Cardiac fibroblast (primary cell): ENCODE measurements at regions not wholly inside any gene's neighbourhood (a gene's known extent, or its start where the extent isn't known, plus 50 kb on each side); places are given as distances from the start of the nearest gene placed in this dataset.

Experiments
- DNase-seq, 2 donors: peaks; one replicate each; pipeline versions ENCODE4 v3.0.0 to v3.0.0-alpha.2; 2010; ENCODE audit warnings: low read depth in 2 of 2
- H3K4me3 ChIP-seq, 2 donors: replicated peaks in 1 of 2; 1 replicate in 1 of 2; 2 replicates in 1 of 2; pipeline ENCODE4 v1.5.1; 2011; ENCODE audit warnings: low read depth in 2 of 2, low read length in 2 of 2, mild to moderate bottlenecking in 2 of 2, moderate library complexity in 1 of 2
- TF ChIP-seq, protein P1 (sequence below): IDR thresholded peaks from one replicate; pipeline ENCODE4 v1.5.1; 2011; ENCODE audit warnings: low read depth, mild to moderate bottlenecking, low read length, inconsistent platforms

DNA sequence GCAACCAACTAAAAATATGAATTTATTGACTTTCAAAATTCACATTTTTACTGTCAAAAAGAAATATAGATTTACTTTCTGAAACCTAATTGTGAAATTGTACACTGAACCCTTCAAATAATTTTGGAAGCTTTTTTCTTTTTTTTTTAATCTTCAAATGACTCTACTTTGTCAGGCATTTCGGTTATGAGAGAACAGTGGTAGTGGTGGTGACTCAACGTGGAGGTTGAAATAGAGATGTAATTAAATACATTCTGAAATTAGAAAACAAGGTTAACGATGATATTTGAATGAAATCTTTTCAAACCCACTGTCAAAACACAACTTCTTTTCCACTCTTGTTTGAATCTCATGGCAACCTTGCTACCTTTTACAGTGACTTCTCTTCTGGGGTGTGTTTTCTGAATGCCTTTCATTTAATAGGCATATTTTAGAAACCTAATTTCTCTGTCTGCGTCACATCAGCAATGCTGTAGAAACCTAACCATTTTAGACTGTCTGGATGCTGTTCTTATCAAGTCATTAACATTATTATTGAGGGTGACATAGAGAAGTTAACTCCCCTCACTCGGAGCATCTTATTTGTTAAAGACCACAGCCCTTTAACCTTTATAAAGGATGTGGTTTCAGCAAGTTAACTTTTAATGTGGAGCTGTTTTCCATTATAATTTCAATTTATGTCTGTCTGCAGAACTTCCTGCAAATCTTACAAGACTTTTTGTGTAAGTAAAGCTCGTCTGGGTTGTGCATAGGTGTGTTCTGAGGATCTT is 136.8 kb downstream of the PCDH7 start:
- DNase-seq, result no peak
- no peak overlapping the region for H3K4me3 ChIP-seq
- TF ChIP-seq, protein P1, sequence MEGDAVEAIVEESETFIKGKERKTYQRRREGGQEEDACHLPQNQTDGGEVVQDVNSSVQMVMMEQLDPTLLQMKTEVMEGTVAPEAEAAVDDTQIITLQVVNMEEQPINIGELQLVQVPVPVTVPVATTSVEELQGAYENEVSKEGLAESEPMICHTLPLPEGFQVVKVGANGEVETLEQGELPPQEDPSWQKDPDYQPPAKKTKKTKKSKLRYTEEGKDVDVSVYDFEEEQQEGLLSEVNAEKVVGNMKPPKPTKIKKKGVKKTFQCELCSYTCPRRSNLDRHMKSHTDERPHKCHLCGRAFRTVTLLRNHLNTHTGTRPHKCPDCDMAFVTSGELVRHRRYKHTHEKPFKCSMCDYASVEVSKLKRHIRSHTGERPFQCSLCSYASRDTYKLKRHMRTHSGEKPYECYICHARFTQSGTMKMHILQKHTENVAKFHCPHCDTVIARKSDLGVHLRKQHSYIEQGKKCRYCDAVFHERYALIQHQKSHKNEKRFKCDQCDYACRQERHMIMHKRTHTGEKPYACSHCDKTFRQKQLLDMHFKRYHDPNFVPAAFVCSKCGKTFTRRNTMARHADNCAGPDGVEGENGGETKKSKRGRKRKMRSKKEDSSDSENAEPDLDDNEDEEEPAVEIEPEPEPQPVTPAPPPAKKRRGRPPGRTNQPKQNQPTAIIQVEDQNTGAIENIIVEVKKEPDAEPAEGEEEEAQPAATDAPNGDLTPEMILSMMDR, result no peak

DNA sequence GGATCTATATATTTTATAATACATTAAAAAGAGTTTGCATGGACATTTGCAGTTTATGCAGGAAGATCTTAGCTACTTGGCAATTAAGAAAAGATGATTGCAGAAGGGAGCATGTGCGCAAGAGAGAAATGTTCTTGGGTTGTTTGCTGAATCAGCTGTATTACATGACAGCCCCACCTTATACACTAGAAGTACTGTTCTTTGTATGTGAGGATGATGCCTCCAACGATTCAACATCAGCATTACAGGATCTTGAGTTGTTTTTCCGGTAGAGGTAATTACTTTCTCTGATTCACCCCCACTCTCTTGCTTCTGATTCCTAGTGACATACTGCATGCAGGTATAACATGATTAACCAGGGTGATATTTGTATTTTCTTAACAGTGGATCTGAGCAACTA is 140.8 kb downstream of the PCDH7 start:
- TF ChIP-seq, protein P1, result no peak
- H3K4me3 ChIP-seq, result no peak overlapping the region

DNA sequence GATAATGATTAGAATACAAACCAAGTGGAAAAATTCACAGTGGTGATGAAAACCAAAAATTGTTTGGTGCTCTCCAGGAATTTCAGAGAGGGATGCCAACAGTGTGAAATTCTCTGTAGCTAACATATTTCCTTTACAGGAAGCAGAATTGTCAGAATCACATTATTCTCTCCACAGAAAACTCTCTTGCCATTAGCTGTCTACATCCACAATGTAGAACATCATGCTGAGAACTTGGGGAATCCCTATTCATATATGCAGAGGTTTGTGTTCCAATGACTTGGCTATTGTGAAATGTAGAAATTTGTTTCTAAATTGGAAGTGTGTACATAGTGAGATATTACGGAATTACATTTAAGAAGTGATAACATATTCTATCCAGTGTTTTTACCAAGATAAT is 142.0 kb downstream of the PCDH7 start:
- no peak overlapping the region for H3K4me3 ChIP-seq
- DNase-seq, result peak in 1 of 2 donors; percentile 54
- TF ChIP-seq, protein P1, result no peak

More for the DNA sequence above, 140.8 kb downstream of the PCDH7 start:
- no peak for DNase-seq

DNA sequence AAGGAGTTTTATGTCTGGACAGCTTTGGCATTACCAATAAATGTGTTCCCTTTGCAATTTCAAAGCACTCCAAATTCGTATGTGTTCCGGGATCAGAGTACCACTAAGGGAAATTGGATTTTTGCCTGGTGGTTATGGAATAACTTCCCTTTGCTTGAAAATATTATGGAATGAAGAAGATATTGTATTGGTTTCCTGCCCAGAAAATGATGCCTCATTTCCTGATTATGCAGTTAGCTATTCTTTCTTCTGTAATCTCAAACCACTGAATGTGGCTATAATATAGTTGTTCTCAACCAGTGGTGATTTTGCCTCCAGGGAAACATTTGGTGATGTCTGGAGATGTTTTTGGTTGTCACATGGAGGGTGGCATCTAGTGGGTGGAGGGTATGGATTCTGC is 142.9 kb downstream of the PCDH7 start:
- peak; percentile 46 to 83 for DNase-seq
- TF ChIP-seq, protein P1, result no peak
- no peak overlapping the region for H3K4me3 ChIP-seq

DNA sequence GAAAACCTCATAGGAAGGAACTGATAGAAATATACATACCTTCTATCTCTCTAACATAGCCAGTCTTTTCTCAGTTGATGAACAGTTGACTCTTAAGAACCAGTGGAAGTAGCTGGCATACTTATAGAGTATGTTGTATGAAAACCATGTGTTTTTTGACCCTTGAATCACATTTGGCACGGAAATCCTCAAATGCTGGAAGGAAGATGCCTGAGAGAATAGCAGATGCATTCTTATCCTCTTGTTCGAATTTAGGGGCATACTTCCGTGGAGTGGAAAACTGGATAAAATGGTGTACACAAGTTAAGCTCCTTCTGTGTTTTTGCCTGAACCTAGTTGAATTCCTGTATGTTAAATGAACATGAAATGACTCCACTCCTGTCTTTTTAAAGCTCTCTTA is 145.5 kb downstream of the PCDH7 start:
- no peak overlapping the region for H3K4me3 ChIP-seq
- TF ChIP-seq, protein P1, result no peak
- DNase-seq, result peak in 1 of 2 donors; percentile 16

DNA sequence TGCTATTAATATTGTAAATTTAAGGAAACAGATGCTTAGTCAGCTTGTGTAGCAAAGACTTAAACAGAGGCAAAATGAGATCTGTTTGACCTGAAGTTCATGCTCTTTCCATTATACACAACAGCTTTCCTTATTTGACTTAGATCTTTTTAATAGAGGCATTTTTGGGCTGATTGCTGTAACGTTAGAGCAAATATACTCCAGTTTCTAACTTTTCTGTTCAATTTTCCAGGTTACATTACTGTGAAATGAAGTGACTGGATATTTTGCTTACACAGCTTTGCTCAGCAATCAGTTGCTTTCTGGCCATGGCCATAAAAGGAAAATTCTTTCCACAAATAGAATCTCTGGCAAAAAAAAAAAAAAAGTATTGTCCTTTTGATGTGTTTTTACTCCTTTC is 146.2 kb downstream of the PCDH7 start:
- DNase-seq, result peak; percentile 16 to 19
- TF ChIP-seq, protein P1, result no peak
- no peak overlapping the region for H3K4me3 ChIP-seq
